Activated T-cell treated with anti-CD3 and anti-CD28 coated beads for 1 hour (primary cell): ENCODE measurements at regions not wholly inside any gene's neighbourhood (a gene's known extent, or its start where the extent isn't known, plus 50 kb on each side); places are given as distances from the start of the nearest gene placed in this dataset.

Experiments used
- DNase-seq: peaks from one replicate; pipeline ENCODE4 v3.0.0-alpha.2; 2020; ENCODE audit warnings: low read depth

- DNase-seq = no peak
Observed at GRCh38 chr6:25066593-25066992, 130.8 kb upstream of the RIPOR2 start.

GRCh38 chr6:25068866-25069265, 133.1 kb upstream of the RIPOR2 start:
- DNase-seq = no peak

GRCh38 chr6:25070547-25071366, 135.0 kb upstream of the RIPOR2 start:
- DNase-seq = peak; percentile 67

DNA sequence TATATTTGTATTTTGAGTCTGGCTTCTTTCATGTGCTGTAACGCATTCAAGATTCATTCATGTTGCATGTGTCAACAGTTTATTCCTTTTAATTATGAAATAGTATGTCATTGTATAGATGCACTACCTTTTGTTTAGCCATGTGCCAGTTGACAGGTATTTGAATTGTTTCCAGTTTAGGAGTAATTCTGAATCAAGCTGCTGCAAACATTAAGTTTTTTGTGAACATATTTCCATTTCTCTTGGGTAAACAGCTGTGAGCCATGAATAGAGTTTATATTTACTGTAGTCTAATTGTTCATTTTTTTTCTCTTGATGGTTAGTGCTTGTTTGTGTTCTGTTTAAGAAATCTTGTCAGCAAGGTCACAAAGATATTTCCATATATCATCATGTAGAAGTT, 142.4 kb upstream of the RIPOR2 start:
- DNase-seq = no peak

- DNase-seq = no peak
Observed at GRCh38 chr6:25083784-25084507, 148.2 kb upstream of the RIPOR2 start.

- DNase-seq = no peak
Observed at GRCh38 chr6:25084508-25084833, 148.7 kb upstream of the RIPOR2 start.

DNA sequence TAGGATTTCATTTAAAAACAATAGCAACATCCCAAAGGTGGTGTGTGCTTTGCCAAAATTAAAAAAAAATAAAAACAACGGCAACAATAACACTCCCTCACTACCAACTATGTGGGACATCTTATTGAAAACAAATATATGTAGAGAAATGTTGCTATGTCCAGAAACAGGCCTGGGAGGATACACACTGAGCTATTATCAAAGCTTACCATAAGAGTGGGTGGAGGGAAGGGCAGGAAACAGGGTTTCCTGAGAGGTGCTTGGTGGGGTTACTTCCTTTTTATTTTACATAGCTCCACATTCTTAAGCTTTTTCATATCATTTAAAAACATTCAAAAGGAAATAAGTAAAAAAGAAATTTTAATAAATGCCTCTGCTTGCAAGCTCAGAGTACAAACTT, 150.0 kb upstream of the RIPOR2 start:
- no peak for DNase-seq

- DNase-seq = no peak
Observed at GRCh38 chr6:25086500-25087091, 150.8 kb upstream of the RIPOR2 start.

DNA sequence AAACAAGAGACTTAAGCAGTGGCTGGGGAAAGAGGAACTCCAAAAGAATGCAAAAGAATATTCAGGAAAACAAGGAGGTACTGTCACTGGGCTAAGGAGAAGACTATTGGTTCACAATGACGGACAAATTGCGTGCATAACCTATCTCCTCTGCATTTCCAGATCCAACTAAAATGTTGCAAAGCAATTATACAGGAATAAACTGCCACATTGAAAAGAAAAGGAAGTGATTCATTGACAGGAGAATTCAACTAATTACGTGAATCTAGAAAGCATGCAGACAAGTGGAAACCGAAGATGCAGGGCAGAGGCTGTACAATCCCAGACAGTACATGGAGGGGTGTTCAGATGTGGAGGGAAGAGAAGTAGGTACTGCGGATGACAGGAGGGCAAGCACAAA, 152.8 kb upstream of the RIPOR2 start:
- no peak for DNase-seq

GRCh38 chr6:25089442-25089841, 153.7 kb upstream of the RIPOR2 start:
- no peak for DNase-seq

DNA sequence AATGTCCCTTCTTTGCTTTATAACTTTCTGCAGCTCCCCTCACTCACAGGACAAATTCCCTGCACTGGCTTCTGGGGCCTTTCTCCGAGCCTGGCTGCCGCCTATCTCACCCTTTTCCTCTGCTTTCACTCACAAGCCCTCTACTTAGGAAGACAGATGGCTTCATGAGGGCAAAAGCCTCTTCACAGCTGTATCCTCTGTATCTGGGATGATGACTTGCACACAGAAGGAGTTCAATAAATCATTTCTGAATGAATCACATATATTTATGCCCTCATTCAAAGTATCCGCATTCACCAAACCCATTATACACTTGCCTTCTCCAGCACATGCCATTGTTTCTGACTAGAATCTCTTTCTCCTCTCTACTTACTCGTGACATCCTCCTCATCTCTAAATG, 159.0 kb upstream of the RIPOR2 start:
- no peak for DNase-seq

- DNase-seq = no peak
Observed at GRCh38 chr6:25100288-25100687, 164.5 kb upstream of the RIPOR2 start.

- DNase-seq = no peak
Observed at GRCh38 chr6:25103603-25104002, 167.8 kb upstream of the RIPOR2 start.

GRCh38 chr6:25105070-25105925, 169.5 kb upstream of the RIPOR2 start:
- no peak for DNase-seq

DNA sequence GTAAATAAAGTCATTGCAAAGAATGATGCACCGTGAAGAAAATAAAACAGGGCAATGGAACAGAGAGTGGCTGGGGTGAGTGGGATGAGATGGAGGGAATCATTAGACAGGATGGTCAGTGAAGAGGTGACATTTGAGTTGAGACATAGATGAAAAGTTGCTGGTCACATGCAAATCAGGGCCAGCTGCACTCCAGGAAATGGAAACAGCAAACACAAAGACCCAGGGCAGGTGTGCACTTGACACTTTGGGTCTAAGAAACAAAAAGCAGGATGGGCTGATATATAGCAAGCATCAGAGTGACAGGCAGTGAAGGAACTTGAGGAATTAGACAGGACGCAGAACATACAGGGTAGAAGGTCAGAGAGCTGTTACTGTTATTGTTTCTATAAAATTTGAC, 171.5 kb upstream of the RIPOR2 start:
- DNase-seq = no peak

- no peak for DNase-seq
Observed at GRCh38 chr6:25111782-25112181, 167.4 kb upstream of the CARMIL1 start.

DNA sequence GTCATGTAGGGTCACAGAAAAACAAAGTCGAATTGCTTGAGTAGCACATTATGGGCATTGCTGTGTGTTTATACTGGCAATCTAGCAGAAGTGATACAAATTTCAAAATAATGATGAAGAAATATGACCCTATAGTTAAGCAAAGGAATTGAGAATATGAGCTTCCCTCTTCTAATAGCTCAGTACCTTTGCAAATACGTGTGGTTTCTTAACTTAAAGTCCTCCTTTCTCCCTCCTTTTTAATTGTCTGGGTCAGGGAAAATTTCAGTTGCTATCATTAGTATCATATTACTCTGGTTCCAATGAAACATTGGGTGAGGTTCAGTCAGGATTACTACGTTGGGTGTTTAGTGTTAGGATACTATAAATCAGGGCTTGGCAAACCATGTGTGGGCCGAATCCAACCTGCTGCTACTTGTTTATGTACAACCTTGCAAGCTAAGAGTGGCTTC, 166.8 kb upstream of the CARMIL1 start:
- no peak for DNase-seq

DNA sequence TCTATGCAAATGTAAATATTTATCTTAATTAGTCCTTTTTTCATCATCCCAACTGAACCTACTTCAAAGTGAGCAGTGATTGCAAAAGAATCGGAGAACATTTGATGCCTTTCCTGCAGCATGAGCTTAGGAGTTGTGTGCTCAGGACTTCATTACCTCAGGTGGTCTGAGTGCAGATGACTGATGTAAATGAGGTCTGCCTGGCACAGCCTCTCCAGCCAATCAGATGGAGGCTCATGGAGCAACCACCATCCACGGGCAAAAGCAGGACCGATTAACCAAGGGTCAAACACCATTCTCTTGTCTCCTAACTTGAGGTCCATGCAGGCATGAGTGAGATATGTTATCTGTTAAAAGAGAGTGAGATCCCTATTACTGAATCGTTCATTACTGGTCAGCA, 165.7 kb upstream of the CARMIL1 start:
- DNase-seq = no peak

- DNase-seq = no peak
Observed at GRCh38 chr6:25118038-25118437, 161.1 kb upstream of the CARMIL1 start.

- no peak for DNase-seq
Observed at GRCh38 chr6:25121186-25121585, 158.0 kb upstream of the CARMIL1 start.

GRCh38 chr6:25122001-25122400, 157.2 kb upstream of the CARMIL1 start:
- DNase-seq = no peak

DNA sequence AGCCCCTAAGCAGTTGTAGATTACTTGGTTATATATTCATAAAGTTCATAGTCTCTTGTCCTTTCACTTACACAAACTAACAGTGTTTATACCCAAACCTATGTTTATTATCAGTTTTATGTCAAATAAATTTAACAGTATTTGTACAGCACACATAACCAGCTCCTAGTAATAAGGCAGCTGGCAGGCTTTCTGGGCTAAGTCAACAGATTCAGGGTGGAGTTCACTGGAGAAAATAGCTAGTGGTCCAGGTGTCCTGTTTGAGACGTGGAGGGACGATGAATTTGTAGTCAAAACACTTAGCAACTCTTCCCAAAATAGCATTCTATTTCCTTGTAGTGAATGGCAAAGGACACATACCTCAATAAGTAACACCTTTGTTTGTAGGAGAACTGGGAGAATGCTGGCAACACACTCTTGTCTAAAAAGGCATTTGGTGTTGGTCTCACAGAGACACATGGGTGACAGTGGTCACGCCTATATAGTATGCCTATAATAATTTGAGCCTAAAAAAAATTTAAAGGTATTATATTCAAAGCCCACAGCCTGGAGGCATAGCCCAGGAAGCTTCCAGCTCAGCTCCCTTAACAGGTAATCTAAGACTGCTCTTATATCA, 156.4 kb upstream of the CARMIL1 start:
- no peak for DNase-seq
